Mononuclear cell (primary cell): ENCODE measurements at regions not wholly inside any gene's neighbourhood (a gene's known extent, or its start where the extent isn't known, plus 50 kb on each side); places are given as distances from the start of the nearest gene placed in this dataset.
"Not testable (repeated sequence)": the region's sequence is repeated elsewhere in the genome, so short reads cannot be mapped to it uniquely, and the experiment has no call there.

ENCODE experiments used
- H3K27me3 ChIP-seq: 2 replicates; pipeline ENCODE4 v1.6.0; 2011; ENCODE audit warnings: low read length, control low read depth; ENCODE audit not compliant: insufficient read depth
- H3K4me1 ChIP-seq: 2 replicates; pipeline ENCODE4 v1.5.1; 2011; ENCODE audit warnings: mild to moderate bottlenecking, low read length, control low read depth; ENCODE audit not compliant: insufficient read depth
- H3K4me3 ChIP-seq: 2 replicates; pipeline ENCODE4 v1.5.1; 2011; ENCODE audit warnings: mild to moderate bottlenecking, low read length, moderate library complexity
- H3K9me3 ChIP-seq: 2 replicates; pipeline ENCODE4 v1.5.1; 2011; ENCODE audit warnings: low read depth, mild to moderate bottlenecking, control low read depth, low read length

GRCh38 chr9:42346916-42347315, 163.5 kb downstream of the SPATA31A6 start:
- H3K9me3 ChIP-seq, H3K4me3 ChIP-seq, H3K27me3 ChIP-seq, H3K4me1 ChIP-seq: not testable (repeated sequence)

- not testable (repeated sequence) for H3K27me3 ChIP-seq, H3K4me1 ChIP-seq, H3K9me3 ChIP-seq, H3K4me3 ChIP-seq
These were observed 165.7 kb downstream of the SPATA31A6 start for GRCh38 chr9:42349181-42349580.

- not testable (repeated sequence) for H3K27me3 ChIP-seq, H3K4me3 ChIP-seq, H3K9me3 ChIP-seq, H3K4me1 ChIP-seq
These were observed 167.0 kb downstream of the SPATA31A6 start for GRCh38 chr9:42350412-42350811.

DNA sequence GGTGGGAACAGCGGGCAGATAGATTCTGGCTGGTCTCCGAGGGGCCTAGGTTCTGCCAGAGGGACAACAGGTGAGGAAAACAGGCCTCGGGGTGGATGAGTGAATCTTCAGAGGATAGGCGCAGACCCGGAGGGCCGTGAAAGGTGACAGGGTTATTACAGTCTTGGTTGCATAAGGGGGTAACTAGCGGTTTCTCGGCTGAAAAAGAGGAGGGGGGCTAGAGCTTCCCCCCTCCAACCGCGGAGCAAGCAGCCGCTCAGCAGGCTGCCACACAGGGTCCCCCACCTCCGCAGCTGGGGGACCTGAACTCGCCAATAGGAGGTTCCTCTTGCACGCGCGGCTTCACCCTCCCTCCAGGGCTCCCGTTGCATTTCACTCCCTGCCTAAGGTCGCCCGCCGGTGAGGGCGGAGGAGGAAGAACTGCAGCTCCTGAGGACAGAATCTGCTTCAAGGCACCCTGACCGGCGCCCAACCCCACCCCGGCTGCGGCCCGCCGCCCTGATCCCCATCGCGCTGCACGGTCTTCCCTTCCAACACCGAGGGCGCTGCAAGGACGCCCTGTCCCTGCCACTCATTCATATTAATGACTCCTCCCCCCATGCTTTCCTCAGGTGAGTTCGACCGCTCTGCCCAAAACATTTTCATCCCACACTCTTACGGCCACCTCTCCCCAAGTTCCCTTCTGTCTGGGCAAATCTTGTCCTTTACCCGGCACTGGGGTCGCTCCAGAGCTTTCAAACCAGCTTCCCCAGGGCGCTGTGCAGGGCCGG, 174.3 kb downstream of the SPATA31A6 start:
- not testable (repeated sequence) for H3K4me3 ChIP-seq, H3K9me3 ChIP-seq, H3K4me1 ChIP-seq, H3K27me3 ChIP-seq

- H3K27me3 ChIP-seq, H3K4me3 ChIP-seq, H3K9me3 ChIP-seq, H3K4me1 ChIP-seq: not testable (repeated sequence)
These were observed 175.3 kb downstream of the SPATA31A6 start for GRCh38 chr9:42358626-42359247.

DNA sequence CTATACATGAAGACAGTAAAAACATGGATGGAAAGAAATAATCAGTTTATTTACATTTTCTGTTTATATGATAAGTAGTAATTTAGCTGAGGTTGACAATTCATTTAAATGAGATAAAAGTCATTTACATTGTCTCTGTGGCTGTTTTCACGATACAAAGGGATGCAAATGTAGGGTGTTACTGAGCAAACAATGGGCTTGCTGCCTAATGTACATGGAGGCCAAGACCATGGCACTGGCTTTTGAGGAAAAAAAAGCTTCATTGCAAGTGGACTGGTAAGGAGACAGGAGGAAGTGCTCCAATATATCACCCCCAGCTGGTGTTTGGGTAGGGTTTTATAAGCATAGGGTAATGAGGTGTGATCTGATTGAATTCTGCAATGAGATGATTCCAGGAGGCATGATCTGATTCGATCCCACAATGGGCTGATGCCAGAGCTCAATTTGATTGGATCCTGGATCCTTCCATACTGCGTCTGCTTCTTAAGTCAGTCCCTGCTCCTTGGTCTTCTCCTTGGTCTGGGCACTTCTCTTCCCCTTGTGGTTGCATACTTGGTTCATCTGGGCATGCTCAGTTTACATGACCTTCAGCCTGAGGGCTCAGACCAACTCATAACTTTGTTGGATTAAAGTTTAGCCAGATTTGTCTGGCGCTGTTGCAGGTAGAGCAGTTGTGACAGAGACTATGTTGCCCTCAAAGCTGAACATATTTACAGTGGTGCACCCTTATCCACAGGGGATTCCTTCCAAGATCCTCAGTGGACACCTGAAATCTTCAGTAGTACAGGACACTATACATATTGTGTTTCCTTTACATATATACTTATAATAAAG, 181.2 kb downstream of the SPATA31A6 start:
- H3K4me3 ChIP-seq, H3K4me1 ChIP-seq, H3K27me3 ChIP-seq, H3K9me3 ChIP-seq: not testable (repeated sequence)

GRCh38 chr9:42365244-42365945, 181.9 kb downstream of the SPATA31A6 start:
- H3K27me3 ChIP-seq, H3K4me1 ChIP-seq, H3K4me3 ChIP-seq, H3K9me3 ChIP-seq: not testable (repeated sequence)

- not testable (repeated sequence) for H3K4me1 ChIP-seq, H3K4me3 ChIP-seq, H3K9me3 ChIP-seq, H3K27me3 ChIP-seq
These were observed 184.9 kb downstream of the SPATA31A6 start for GRCh38 chr9:42368279-42368881.

DNA sequence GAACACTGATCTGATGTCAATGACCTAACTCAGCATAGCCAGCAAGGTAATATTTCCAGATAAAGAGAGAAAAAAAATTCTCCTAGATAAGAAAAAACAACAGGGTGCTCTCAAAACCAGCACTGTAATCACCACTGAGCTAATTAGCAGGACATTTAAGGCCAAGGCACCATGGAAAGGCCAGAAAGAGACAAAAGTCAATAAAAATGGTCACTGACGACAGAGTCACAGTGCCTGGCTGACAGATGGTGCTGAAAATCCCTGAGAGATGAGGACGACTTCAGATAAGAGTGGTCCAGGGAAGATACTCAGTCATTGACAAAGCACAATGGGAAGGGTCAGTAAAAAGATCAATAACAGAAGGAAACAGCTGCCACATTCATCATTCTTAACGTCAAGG, 186.7 kb downstream of the SPATA31A6 start:
- not testable (repeated sequence) for H3K9me3 ChIP-seq, H3K4me1 ChIP-seq, H3K4me3 ChIP-seq, H3K27me3 ChIP-seq

DNA sequence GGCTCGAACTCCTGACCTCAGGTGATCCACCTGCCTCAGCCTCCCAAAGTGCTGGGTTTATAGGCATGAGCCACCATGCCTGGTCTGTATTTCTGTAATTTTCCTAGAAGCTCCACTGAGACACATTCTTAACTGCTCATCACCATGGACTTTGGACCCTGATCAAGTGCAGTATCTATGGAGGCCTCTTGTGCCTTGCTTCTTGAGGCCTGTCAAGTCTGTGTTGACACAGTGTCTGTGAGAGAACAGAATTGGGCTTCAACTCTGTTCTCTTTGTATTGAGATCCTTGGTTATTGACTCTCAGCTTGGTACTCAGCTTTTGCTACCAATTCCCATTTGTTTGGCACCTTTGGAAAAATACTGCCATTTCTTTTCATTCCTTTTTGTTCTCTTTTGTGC, 188.0 kb downstream of the SPATA31A6 start:
- not testable (repeated sequence) for H3K4me3 ChIP-seq, H3K27me3 ChIP-seq, H3K4me1 ChIP-seq, H3K9me3 ChIP-seq

DNA sequence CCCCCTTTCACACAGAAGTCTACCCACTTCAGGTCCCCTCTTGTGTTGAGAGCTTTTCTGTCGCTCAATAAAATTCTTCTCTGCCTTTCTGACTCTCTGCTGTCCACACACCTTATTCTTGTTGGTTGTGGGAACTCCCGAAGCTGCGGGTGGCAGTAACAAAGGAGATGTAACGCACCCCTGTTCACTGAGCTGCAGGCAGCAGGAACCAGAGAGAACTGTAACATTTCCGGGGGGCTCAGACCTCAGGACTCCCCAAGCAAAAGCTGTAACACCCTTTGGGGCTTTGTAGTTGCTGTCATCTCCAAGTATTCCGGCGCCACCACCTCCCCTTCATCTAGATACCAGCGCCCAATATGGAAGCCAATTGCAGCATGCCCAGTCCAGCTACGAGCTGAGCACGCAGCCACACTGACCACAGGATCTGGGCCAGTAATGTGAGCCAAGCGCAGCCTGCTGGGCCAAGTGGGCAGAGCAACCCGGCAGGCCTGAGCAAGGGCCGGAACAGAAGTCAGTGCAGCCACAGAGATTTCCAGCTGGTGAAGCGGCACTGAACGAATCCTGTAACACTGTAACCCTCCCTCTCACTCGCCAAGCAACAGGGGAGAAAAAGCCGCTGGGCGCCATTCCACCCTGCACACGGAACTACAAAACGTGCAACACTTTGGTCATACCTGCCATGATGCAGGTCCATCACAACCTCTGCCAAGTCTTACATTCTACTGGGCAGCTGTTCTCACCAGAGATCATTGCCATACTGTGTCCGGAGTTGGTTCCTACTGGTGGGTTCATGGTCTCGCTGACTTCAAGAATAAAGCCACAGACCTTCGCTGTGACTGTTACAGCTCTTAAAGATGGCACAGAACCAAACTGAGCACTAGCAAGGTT, 194.3 kb downstream of the SPATA31A6 start:
- not testable (repeated sequence) for H3K27me3 ChIP-seq, H3K4me1 ChIP-seq, H3K4me3 ChIP-seq, H3K9me3 ChIP-seq

- Histone ChIP-seq H3K4me3 (no peak overlapping the region), H3K4me1 (no peaks in the 10 kb centered on the region), H3K9me3 (no peaks in the 10 kb centered on the region), H3K27me3 (no peaks in the 10 kb centered on the region)
These were observed 195.0 kb downstream of the SPATA31A6 start for GRCh38 chr9:42378418-42378815.

- H3K9me3 ChIP-seq, H3K27me3 ChIP-seq, H3K4me1 ChIP-seq, H3K4me3 ChIP-seq: not testable (repeated sequence)
These were observed 196.1 kb downstream of the SPATA31A6 start for GRCh38 chr9:42379602-42380001.

DNA sequence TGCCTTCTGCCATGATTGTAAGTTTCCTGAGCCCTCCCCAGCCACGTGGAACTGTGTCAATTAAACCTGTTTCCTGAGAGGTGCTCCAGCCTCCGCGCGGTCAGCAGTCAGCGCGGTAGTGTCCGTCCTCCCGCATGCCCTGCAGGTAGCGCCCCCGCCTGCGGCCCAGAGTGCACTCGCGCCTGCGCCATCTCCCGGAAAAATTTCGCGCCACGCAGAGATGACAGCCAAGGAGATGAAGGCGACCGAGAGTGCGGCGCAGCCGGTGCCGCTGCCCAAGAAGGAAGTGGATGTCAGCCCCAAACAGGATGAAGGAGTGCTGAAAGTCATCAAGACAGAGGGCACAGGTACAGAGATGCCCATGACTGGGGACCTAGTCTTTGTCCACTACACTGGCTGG, 201.1 kb downstream of the SPATA31A6 start:
- not testable (repeated sequence) for H3K9me3 ChIP-seq, H3K4me3 ChIP-seq, H3K27me3 ChIP-seq, H3K4me1 ChIP-seq
